IMR-90 (cell line): ENCODE measurements at regions not wholly inside any gene's neighbourhood (a gene's known extent, or its start where the extent isn't known, plus 50 kb on each side); places are given as distances from the start of the nearest gene placed in this dataset.

Experiments used
- MXI1 ChIP-seq: IDR thresholded peaks from 2 replicates; pipeline ENCODE4 v1.6.1; 2012; ENCODE audit warnings: low read depth, mild to moderate bottlenecking, low read length, moderate library complexity, borderline replicate concordance
- POLR2A ChIP-seq: IDR thresholded peaks from 2 replicates; pipeline ENCODE4 v1.6.1; 2012; ENCODE audit warnings: mild to moderate bottlenecking, low read depth, low read length
- TF ChIP-seq, protein P1 (sequence below): conservative IDR thresholded peaks from 2 replicates; pipeline ENCODE4 v1.5.1; 2012; ENCODE audit warnings: mild to moderate bottlenecking, low read depth, low read length, improper control_type of control experiment

DNA sequence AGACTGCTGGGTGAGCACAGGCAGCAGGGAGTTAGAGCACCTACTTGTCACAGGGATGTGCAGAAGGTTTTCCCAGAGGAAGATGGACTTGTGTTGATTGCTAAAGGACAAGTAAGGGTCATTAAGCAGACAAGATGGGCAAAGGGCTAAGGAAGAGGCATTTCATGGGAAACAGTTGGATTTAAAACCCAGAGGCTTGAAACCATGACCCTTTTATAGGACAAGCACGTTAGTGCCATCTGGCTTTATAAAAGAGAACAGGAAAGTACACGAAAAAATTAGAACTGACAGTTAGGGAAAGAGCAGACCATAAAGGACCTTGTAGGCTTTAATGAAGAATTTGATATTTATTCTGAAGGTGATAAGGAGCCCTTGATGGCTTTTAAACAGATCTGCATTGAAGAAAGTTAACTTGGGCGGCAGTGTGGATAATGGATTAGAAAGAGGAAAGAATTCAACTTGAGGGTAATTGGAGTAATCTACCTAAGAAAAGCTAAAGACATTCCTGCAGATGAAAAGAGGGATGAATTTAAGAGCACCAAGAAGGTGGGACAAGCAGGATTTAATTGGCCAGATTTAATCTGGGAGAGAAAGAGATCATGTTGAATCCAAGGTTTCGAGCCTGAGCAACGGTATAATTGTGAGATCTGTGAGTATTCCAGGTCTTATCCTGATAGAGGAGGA, 68.6 kb downstream of the ZC3H11B start:
- TF ChIP-seq, protein P1, sequence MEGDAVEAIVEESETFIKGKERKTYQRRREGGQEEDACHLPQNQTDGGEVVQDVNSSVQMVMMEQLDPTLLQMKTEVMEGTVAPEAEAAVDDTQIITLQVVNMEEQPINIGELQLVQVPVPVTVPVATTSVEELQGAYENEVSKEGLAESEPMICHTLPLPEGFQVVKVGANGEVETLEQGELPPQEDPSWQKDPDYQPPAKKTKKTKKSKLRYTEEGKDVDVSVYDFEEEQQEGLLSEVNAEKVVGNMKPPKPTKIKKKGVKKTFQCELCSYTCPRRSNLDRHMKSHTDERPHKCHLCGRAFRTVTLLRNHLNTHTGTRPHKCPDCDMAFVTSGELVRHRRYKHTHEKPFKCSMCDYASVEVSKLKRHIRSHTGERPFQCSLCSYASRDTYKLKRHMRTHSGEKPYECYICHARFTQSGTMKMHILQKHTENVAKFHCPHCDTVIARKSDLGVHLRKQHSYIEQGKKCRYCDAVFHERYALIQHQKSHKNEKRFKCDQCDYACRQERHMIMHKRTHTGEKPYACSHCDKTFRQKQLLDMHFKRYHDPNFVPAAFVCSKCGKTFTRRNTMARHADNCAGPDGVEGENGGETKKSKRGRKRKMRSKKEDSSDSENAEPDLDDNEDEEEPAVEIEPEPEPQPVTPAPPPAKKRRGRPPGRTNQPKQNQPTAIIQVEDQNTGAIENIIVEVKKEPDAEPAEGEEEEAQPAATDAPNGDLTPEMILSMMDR = no peak
- TF ChIP-seq POLR2A (no peak), MXI1 (no peak)
